Thyroid gland (tissue), 4 donors: ENCODE measurements at regions not wholly inside any gene's neighbourhood (a gene's known extent, or its start where the extent isn't known, plus 50 kb on each side); places are given as distances from the start of the nearest gene placed in this dataset.
"Not testable (repeated sequence)": the region's sequence is repeated elsewhere in the genome, so short reads cannot be mapped to it uniquely, and the experiment has no call there.

Experiments
- DNase-seq, 2 donors: peaks; one replicate each; pipeline ENCODE4 v3.0.0-alpha.2; 2019
- H3K27ac ChIP-seq, 3 donors: fragments of 200-600 bp; sonication (generic); 1 replicate in 2 of 3; 2 replicates in 1 of 3; pipeline ENCODE4 v1.5.1; 2016 to 2019; ENCODE audit warnings: mild to moderate bottlenecking in 1 of 3, moderate library complexity in 1 of 3
- H3K27me3 ChIP-seq: fragments of 200-600 bp; sonication (generic); one replicate; pipeline ENCODE4 v1.5.1; 2019
- H3K36me3 ChIP-seq, 2 donors: fragments of 200-600 bp; sonication (generic); one replicate each; pipeline ENCODE4 v1.5.1; 2016 to 2019
- H3K4me1 ChIP-seq, 2 donors: fragments of 200-600 bp; sonication (generic); one replicate each; pipeline ENCODE4 v1.5.1; 2017 to 2019
- H3K4me3 ChIP-seq, 3 donors: fragments of 200-600 bp; sonication (generic); replicated peaks in 1 of 3; 1 replicate in 2 of 3; 2 replicates in 1 of 3; pipeline ENCODE4 v1.5.1; 2016; ENCODE audit warnings: mild to moderate bottlenecking in 1 of 3
- H3K9me3 ChIP-seq: fragments of 200-600 bp; sonication (generic); one replicate; pipeline ENCODE4 v1.5.1; 2017
- POLR2A ChIP-seq, 2 donors: fragments of 450-650 bp; IDR thresholded peaks; one replicate each; pipeline ENCODE4 v1.6.1; 2017; ENCODE audit warnings: antibody characterized with exemption in 2 of 2, mild to moderate bottlenecking in 2 of 2, moderate library complexity in 1 of 2
- WGBS, 2 donors: methylation state at CpG; one replicate each; pipeline ENCODE4 v1.1.5; 2017; 5-methylcytosine and 5-hydroxymethylcytosine counted together
- intact Hi-C: fragments of 100-400 bp; cut with DNase I; formaldehyde crosslinking; loops from one replicate; pipeline ENCODE4 v1.15.1; 2023
- TF ChIP-seq, protein P1 (sequence below), 6 experiments: fragments of 200-600 bp in 3 of 6; fragments of 450-650 bp in 3 of 6; sonication (generic) in 3 of 6; IDR thresholded peaks; one replicate each; pipeline ENCODE4 v1.5.1; 2016 to 2019; ENCODE audit warnings: antibody characterized with exemption in 6 of 6, mild to moderate bottlenecking in 2 of 6, inconsistent platforms in 1 of 6, moderate library complexity in 1 of 6

DNA sequence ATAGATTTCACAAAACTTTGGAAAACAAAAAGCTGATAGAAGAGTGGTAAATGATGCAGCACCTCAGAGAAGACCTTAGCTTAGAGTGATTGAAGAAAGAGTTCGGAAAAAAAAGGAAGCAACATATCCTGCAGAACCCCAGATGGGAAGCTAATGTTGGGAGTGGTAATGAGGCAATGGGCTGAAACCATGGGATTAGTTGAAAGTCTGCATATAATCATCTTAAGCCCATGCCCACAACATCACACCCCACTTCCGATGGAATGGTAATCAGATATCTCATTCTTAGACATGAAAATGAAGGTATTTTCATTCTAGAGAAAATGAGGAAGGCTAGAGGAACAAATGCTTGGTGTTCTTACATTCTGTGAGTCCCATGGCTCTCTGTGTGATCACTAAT, 146.3 kb upstream of the ADAMTS3 start:
- TF ChIP-seq, protein P1, sequence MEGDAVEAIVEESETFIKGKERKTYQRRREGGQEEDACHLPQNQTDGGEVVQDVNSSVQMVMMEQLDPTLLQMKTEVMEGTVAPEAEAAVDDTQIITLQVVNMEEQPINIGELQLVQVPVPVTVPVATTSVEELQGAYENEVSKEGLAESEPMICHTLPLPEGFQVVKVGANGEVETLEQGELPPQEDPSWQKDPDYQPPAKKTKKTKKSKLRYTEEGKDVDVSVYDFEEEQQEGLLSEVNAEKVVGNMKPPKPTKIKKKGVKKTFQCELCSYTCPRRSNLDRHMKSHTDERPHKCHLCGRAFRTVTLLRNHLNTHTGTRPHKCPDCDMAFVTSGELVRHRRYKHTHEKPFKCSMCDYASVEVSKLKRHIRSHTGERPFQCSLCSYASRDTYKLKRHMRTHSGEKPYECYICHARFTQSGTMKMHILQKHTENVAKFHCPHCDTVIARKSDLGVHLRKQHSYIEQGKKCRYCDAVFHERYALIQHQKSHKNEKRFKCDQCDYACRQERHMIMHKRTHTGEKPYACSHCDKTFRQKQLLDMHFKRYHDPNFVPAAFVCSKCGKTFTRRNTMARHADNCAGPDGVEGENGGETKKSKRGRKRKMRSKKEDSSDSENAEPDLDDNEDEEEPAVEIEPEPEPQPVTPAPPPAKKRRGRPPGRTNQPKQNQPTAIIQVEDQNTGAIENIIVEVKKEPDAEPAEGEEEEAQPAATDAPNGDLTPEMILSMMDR (IDR thresholded peaks at IDR 0.05), result no peak
- no peak for TF ChIP-seq POLR2A (IDR thresholded peaks at IDR 0.05)
- WGBS, 2 donors, result 88 to 90% methylated on average over 2 of the region's 2 CpGs
- Histone ChIP-seq H3K27me3 (no peaks in the 10 kb centered on the region), H3K9me3 (no peaks in the 10 kb centered on the region), H3K4me3 (no peak overlapping the region), H3K27ac (no peak overlapping the region), H3K36me3 (no peaks in the 10 kb centered on the region), H3K4me1 (no peaks in the 10 kb centered on the region)
- no peak for DNase-seq
- intact Hi-C loops, result no loop called here

DNA sequence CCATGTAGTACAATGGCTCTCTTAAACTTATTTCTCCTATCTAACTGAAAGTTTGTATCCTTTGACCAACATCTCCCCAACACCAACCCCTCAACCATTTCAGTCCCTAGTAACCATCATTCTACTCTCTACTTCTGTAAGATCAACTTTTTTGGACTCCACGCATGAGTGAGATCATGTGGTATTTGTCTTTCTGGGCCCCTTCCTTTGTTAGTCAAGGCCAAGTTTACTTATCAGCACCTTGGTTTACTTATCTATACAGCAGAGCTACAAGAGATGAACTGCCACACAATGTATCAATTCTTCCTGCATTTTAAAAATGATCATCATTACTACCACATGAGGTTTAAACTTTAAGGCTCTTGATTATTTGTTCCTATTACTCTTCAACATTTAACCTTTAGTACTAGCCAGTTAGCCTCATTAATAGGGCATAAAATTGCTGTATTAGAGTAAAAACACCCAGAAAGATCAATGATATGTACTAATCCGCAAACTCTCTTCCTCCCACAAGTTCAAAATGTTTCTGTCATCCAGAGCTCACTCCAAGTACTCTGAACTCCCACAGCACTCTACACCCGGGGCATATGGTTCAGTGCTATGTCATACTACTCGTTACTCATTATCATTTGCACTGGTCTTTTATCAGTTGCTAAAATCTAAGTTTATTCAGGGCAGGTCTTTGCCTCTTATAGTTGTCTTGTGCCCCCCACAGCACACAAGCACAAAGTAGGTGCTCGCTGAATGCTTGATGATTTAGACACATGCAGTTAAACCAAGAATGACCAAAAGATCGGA, 145.7 kb upstream of the ADAMTS3 start:
- H3K4me3 ChIP-seq, result no peak overlapping the region
- no peaks in the 10 kb centered on the region for H3K27me3 ChIP-seq
- H3K27ac ChIP-seq, result no peak overlapping the region
- DNase-seq, result no peak
- H3K9me3 ChIP-seq, result no peaks in the 10 kb centered on the region
- WGBS, 2 donors, result 82 to 87% methylated on average over 6 of the region's 6 CpGs
- intact Hi-C loops, result no loop called here
- H3K4me1 ChIP-seq, result no peaks in the 10 kb centered on the region
- no peaks in the 10 kb centered on the region for H3K36me3 ChIP-seq
- TF ChIP-seq, protein P1 (IDR thresholded peaks at IDR 0.05), result no peak
- TF ChIP-seq POLR2A (IDR thresholded peaks at IDR 0.05), result no peak

DNA sequence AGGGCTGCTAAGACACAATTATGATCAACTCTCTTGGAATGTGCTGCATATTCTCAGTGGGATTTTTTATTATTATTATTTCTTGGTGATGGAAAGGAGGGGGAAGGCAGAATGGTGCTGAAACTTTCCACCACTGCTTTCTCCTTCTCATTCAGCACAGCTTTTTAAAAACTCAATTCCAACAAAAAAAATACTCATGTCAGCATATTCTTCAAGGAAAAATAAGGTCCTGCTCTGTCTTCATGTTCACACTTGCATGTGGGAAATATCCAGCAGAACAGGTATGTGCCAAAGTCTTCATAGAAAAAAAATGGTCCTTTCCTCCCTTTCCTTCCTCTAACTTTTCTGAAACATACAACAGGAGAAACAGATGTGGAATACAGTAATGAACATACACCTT, 144.0 kb upstream of the ADAMTS3 start:
- Histone ChIP-seq H3K27ac (no peak overlapping the region), H3K9me3 (no peaks in the 10 kb centered on the region), H3K4me3 (no peak overlapping the region), H3K4me1 (no peaks in the 10 kb centered on the region), H3K27me3 (no peaks in the 10 kb centered on the region), H3K36me3 (no peaks in the 10 kb centered on the region)
- no peak for TF ChIP-seq POLR2A (IDR thresholded peaks at IDR 0.05)
- TF ChIP-seq, protein P1 (IDR thresholded peaks at IDR 0.05), result no peak
- DNase-seq, result no peak
- intact Hi-C loops, result no loop called here

DNA sequence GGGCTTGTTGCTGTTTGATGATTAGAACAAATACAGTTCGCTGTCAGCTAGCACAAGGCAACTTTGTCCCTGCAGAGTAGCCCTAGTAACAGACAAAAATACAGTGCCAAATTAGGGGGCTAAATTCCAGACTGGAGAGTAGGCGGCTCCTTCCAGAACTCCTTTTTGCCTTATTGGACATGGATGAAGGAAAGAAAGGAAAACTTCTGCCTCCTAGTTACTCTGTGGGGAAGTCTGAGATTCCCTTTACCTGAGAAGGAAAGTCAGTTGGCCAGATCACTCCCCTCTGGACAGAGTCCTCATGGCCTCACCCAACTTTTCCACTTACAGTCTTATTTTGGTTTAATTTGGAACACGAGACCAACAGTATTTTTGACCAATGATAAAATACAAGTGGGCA, 140.5 kb upstream of the ADAMTS3 start:
- DNase-seq, result no peak
- no peak overlapping the region for H3K27ac ChIP-seq
- intact Hi-C loops, result no loop called here

DNA sequence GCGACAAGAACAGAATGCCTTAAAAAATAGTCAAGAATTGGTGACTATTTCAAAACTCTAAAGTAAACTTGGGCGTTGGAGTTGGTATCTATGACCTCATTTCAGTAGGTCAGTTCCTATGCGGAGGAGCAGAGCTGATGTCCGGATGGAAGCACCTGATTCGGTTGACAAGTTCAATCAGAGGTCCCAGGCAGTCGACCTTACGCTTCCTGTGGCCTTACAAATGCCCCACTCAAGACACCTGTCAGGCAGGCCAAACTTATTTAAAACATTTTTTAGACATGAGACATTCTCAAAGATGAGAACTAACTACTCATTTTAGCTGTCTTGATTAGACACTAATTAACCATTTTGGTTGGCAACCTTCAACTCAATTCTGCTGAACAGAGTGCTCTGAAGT, 137.7 kb upstream of the ADAMTS3 start:
- Histone ChIP-seq H3K9me3 (no peaks in the 10 kb centered on the region), H3K27ac (no peak overlapping the region), H3K4me1 (no peaks in the 10 kb centered on the region), H3K36me3 (no peaks in the 10 kb centered on the region), H3K4me3 (no peak overlapping the region), H3K27me3 (no peaks in the 10 kb centered on the region)
- 78 to 85% methylated on average over 7 of the region's 7 CpGs for WGBS, 2 donors
- intact Hi-C loops, result no loop called here
- TF ChIP-seq POLR2A (IDR thresholded peaks at IDR 0.05), result no peak
- TF ChIP-seq, protein P1 (IDR thresholded peaks at IDR 0.05), result no peak
- no peak for DNase-seq

More for the DNA sequence above, 140.5 kb upstream of the ADAMTS3 start:
- Histone ChIP-seq H3K4me1 (no peaks in the 10 kb centered on the region), H3K4me3 (no peak overlapping the region), H3K9me3 (no peaks in the 10 kb centered on the region), H3K27me3 (no peaks in the 10 kb centered on the region), H3K36me3 (no peaks in the 10 kb centered on the region)
- 63 to 72% methylated on average over 3 of the region's 3 CpGs for WGBS, 2 donors
- TF ChIP-seq, protein P1 (IDR thresholded peaks at IDR 0.05), result no peak
- TF ChIP-seq POLR2A (IDR thresholded peaks at IDR 0.05), result no peak

DNA sequence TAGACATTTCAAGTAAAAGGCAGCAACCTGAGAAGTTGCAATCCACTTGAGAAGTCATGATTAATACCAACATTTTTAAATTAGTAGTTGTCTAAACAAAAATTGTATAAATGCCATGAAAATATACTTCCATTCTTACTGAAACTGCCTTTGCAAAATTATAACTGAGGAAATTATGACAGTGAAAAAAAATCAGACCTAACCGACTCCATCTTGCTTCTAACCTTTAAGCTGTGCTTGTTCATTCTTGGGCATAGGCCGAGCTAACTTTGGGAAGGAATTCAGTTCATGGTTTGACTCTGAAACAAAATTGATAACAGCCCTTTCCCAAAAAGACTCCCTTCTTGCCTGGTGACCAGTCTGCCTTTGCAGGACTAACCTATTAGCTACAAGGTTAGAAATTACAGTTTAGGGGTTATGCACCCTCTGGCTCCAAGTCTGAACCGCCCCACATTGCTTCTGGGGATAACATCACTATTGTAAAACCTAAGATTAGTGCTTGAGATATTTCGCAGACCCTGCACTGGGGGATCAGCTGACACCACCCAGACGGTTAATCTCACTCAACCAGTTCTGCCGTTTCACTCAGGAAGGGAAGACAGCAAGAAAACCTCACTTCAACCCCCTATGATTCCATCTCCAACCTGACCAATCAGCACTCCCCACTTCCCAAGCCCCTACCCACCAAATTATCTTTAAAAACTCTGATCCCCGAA, 136.1 kb upstream of the ADAMTS3 start:
- WGBS, 2 donors, result 58 to 61% methylated on average over 7 of the region's 7 CpGs
- not testable (repeated sequence) for H3K4me1 ChIP-seq, H3K27ac ChIP-seq, H3K36me3 ChIP-seq, DNase-seq, H3K4me3 ChIP-seq, H3K9me3 ChIP-seq, H3K27me3 ChIP-seq
- intact Hi-C loops, result loop anchor here (5.0 kb wide), 1 partner anchor 312 kb away; no protein-coding TSS in a partner anchor
